SK-N-SH (cell line): ENCODE measurements at regions not wholly inside any gene's neighbourhood (a gene's known extent, or its start where the extent isn't known, plus 50 kb on each side); places are given as distances from the start of the nearest gene placed in this dataset.

Source experiments
- MXI1 ChIP-seq: IDR thresholded peaks from 2 replicates; pipeline ENCODE4 v1.6.1; 2012; ENCODE audit warnings: mild to moderate bottlenecking, low read depth, low read length, improper control_type of control experiment
- NFIC ChIP-seq: IDR thresholded peaks from 2 replicates; pipeline ENCODE4 v1.4.0; 2012; ENCODE audit warnings: borderline replicate concordance
- TAF1 ChIP-seq: IDR thresholded peaks from 2 replicates; pipeline ENCODE4 v1.6.1; 2012; ENCODE audit warnings: low read depth, mild to moderate bottlenecking, low read length, moderate library complexity, borderline replicate concordance
- TF ChIP-seq, protein P1 (sequence below): fragments of 200-600 bp; sonication (generic); IDR thresholded peaks from 2 replicates; pipeline ENCODE4 v1.6.1; 2017; ENCODE audit warnings: antibody characterized with exemption, mild to moderate bottlenecking, moderate library complexity

DNA sequence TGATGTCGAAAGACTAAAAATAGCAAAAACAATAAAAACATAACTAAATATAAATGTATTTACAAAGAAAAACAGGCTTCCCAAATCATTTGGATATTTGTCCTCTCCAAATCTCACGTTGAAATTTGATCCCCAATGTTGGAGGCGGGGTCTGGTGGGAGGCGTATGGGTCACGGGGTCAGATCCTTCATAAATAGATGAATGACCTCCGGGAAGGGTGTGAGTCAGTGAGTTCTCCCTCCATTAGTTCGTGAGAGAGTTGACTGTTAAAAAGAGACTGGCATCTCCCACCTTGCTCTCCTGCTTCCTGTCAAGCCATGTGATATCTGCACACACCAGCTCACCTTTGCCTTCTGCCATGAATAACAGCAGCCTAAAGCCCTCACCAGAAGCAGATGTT is 703.0 kb downstream of the TMEM182 start:
- TF ChIP-seq, protein P1, sequence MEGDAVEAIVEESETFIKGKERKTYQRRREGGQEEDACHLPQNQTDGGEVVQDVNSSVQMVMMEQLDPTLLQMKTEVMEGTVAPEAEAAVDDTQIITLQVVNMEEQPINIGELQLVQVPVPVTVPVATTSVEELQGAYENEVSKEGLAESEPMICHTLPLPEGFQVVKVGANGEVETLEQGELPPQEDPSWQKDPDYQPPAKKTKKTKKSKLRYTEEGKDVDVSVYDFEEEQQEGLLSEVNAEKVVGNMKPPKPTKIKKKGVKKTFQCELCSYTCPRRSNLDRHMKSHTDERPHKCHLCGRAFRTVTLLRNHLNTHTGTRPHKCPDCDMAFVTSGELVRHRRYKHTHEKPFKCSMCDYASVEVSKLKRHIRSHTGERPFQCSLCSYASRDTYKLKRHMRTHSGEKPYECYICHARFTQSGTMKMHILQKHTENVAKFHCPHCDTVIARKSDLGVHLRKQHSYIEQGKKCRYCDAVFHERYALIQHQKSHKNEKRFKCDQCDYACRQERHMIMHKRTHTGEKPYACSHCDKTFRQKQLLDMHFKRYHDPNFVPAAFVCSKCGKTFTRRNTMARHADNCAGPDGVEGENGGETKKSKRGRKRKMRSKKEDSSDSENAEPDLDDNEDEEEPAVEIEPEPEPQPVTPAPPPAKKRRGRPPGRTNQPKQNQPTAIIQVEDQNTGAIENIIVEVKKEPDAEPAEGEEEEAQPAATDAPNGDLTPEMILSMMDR, result no peak
- TF ChIP-seq TAF1 (no peak), NFIC (no peak), MXI1 (no peak)
